GM23338 (cell line): ENCODE measurements at regions not wholly inside any gene's neighbourhood (a gene's known extent, or its start where the extent isn't known, plus 50 kb on each side); places are given as distances from the start of the nearest gene placed in this dataset.

ENCODE experiments used
- ATAC-seq: fragments of 200-7000 bp; cut with Tn5 transposase; 3 replicates; pipeline ENCODE4 v1.9.1; 2020
- DNase-seq: peaks from one replicate; pipeline ENCODE4 v3.0.0-alpha.2; 2015; ENCODE audit warnings: low spot score
- H2AFZ ChIP-seq: fragments of 200-600 bp; sonication (generic); 2 replicates; pipeline ENCODE4 v1.8.0; 2016; ENCODE audit warnings: antibody characterized with exemption, mild to moderate bottlenecking, moderate library complexity
- H3F3A ChIP-seq: fragments of 200-600 bp; sonication (generic); replicated peaks from 2 replicates; pipeline ENCODE4 v1.8.0; 2017; ENCODE audit warnings: antibody characterized with exemption, mixed run types, low read depth
- H3K27ac ChIP-seq: fragments of 200-600 bp; sonication (generic); 2 replicates; pipeline ENCODE4 v1.6.1; 2016; ENCODE audit warnings: low read depth
- H3K27me3 ChIP-seq: fragments of 200-600 bp; sonication (generic); 2 replicates; pipeline ENCODE4 v1.8.0; 2016; ENCODE audit warnings: mild to moderate bottlenecking, mixed run types, moderate library complexity; ENCODE audit not compliant: insufficient read depth
- H3K36me3 ChIP-seq: fragments of 200-600 bp; sonication (generic); 2 replicates; pipeline ENCODE4 v1.8.0; 2016; ENCODE audit warnings: mild to moderate bottlenecking; ENCODE audit not compliant: insufficient read depth
- H3K4me1 ChIP-seq: fragments of 200-600 bp; sonication (generic); 2 replicates; pipeline ENCODE4 v1.8.0; 2016; ENCODE audit warnings: mild to moderate bottlenecking, moderate library complexity; ENCODE audit not compliant: insufficient read depth
- H3K4me2 ChIP-seq: fragments of 200-600 bp; sonication (generic); 2 replicates; pipeline ENCODE4 v1.7.1; 2017; ENCODE audit warnings: mixed run types
- H3K4me3 ChIP-seq: fragments of 200-600 bp; sonication (generic); 2 replicates; pipeline ENCODE4 v1.6.1; 2016; ENCODE audit warnings: mixed run types
- H3K79me2 ChIP-seq: fragments of 200-600 bp; sonication (generic); replicated peaks from 2 replicates; pipeline ENCODE4 v1.8.0; 2017; ENCODE audit warnings: mild to moderate bottlenecking; ENCODE audit not compliant: insufficient read depth
- H3K9me2 ChIP-seq: fragments of 200-600 bp; sonication (generic); 2 replicates; pipeline ENCODE4 v1.8.0; 2017; ENCODE audit not compliant: insufficient read depth
- H4K20me1 ChIP-seq: fragments of 200-600 bp; sonication (generic); replicated peaks from 2 replicates; pipeline ENCODE4 v1.8.0; 2017; ENCODE audit warnings: mild to moderate bottlenecking; ENCODE audit not compliant: insufficient read depth
- H3K27ac Mint-ChIP-seq: 2 replicates; pipeline ENCODE4 v1.8.0; 2020; ENCODE audit warnings: inconsistent platforms, mild to moderate bottlenecking, moderate library complexity, mixed read lengths
- H3K27me3 Mint-ChIP-seq: 3 replicates; pipeline ENCODE4 v1.8.0; 2022; ENCODE audit warnings: low read depth, mild to moderate bottlenecking, moderate library complexity, mixed read lengths, inconsistent platforms; ENCODE audit not compliant: insufficient read depth, poor library complexity
- H3K36me3 Mint-ChIP-seq: 3 replicates; pipeline ENCODE4 v1.8.0; 2021; ENCODE audit warnings: low read depth, mild to moderate bottlenecking, inconsistent platforms, moderate library complexity, mixed read lengths
- H3K4me1 Mint-ChIP-seq: 3 replicates; pipeline ENCODE4 v1.8.0; 2020; ENCODE audit warnings: mild to moderate bottlenecking, inconsistent platforms, mixed read lengths
- H3K4me3 Mint-ChIP-seq: 3 replicates; pipeline ENCODE4 v1.8.0; 2021; ENCODE audit warnings: moderate library complexity, mild to moderate bottlenecking, inconsistent platforms, mixed read lengths
- H3K9me3 Mint-ChIP-seq: 3 replicates; pipeline ENCODE4 v1.8.0; 2020; ENCODE audit warnings: moderate library complexity, mild to moderate bottlenecking, inconsistent platforms, mixed read lengths
- CREB1 ChIP-seq: fragments of 250-450 bp; sonication (Bioruptor Pico); IDR thresholded peaks from 2 replicates; pipeline ENCODE4 v1.5.0; 2020; ENCODE audit warnings: low read depth, mild to moderate bottlenecking, moderate library complexity
- CTCF ChIP-seq, 2 experiments: fragments of 200-600 bp in 1 of 2; sonication (generic) in 1 of 2; conservative IDR thresholded peaks; 2 replicates each; pipeline versions ENCODE4 v1.5.1 to v1.6.1; 2016 to 2017; ENCODE audit warnings: antibody characterized with exemption in 2 of 2, low read depth in 2 of 2, mild to moderate bottlenecking in 2 of 2, moderate library complexity in 1 of 2
- EZH2 ChIP-seq: fragments of 200-600 bp; sonication (generic); IDR thresholded peaks from one replicate; pipeline ENCODE4 v1.8.0; 2017; ENCODE audit warnings: antibody characterized with exemption, mild to moderate bottlenecking, low read depth; ENCODE audit not compliant: unreplicated experiment
- EZH2phosphoT487 ChIP-seq: fragments of 200-600 bp; sonication (generic); IDR thresholded peaks from one replicate; pipeline ENCODE4 v1.8.1; 2018; ENCODE audit warnings: antibody characterized with exemption; ENCODE audit not compliant: unreplicated experiment
- JUNB ChIP-seq: IDR thresholded peaks from one replicate; pipeline ENCODE4 v1.6.1; 2016; ENCODE audit warnings: antibody characterized with exemption; ENCODE audit not compliant: unreplicated experiment
- NANOG ChIP-seq: IDR thresholded peaks from 2 replicates; pipeline ENCODE4 v1.6.1; 2016; ENCODE audit warnings: antibody characterized with exemption, borderline replicate concordance
- POLR2AphosphoS5 ChIP-seq: IDR thresholded peaks from 2 replicates; pipeline ENCODE4 v1.6.1; 2016; ENCODE audit warnings: antibody characterized with exemption, low read depth
- REST ChIP-seq: IDR thresholded peaks from one replicate; pipeline ENCODE4 v1.6.1; 2018; ENCODE audit warnings: antibody characterized with exemption; ENCODE audit not compliant: unreplicated experiment
- ZNF462 ChIP-seq: fragments of 250-450 bp; sonication (Bioruptor Pico); IDR thresholded peaks from 2 replicates; pipeline ENCODE4 v1.5.0; 2020; ENCODE audit warnings: mild to moderate bottlenecking, moderate library complexity
- TF ChIP-seq, protein P1 (sequence below): IDR thresholded peaks from 2 replicates; pipeline ENCODE4 v1.6.1; 2016; ENCODE audit warnings: antibody characterized with exemption

GRCh38 chrX:37906357-37906756 is 59.0 kb upstream of the DYNLT3 start (continued):
- TF ChIP-seq ZNF462 (CRISPR knock-in tag) (no peak), POLR2AphosphoS5 (no peak), CTCF (conservative IDR thresholded peaks at IDR 0.05; ENCODE audit: low read depth in 2 of 2) (no peak)

DNA sequence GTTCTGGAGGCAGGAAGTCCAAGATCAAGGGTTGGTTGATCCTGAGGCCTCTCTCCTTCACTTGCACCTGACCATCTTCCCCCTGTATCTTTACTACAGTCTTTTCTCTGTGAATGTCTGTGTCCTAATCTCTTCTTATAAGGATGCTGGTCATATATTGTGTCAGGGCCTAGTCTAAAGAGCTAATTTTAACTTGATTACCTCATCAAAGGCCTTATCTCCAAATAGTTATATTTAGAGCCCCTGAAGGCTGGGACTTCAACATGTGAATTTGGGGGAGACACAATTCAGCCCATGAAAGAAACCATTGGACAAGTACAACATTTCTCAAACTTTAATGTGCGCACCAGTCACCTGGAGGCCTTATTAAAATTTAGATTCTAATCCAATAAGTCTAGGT is 62.8 kb upstream of the DYNLT3 start:
- Mint-ChIP-seq H3K4me1 (no peaks in the 10 kb centered on the region; the same call in 1 of the 3 replicates), H3K4me3 (no peak overlapping the region), H3K36me3 (no peaks in the 10 kb centered on the region), H3K9me3 (no peaks in the 10 kb centered on the region), H3K27me3 (no peaks in the 10 kb centered on the region), H3K27ac (no peak overlapping the region)
- no peak overlapping the region for H3K27ac ChIP-seq
- H3K4me3 ChIP-seq = no peak overlapping the region
- no peaks in the 10 kb centered on the region for H3K79me2 ChIP-seq
- H4K20me1 ChIP-seq = no peaks in the 10 kb centered on the region
- peaks cover 12% of the 10 kb centered on the region for H3K27me3 ChIP-seq
- no peak overlapping the region for H3K4me2 ChIP-seq
- H3K4me1 ChIP-seq = no peaks in the 10 kb centered on the region
- no peak for ATAC-seq
- H3K36me3 ChIP-seq = no peaks in the 10 kb centered on the region
- H3F3A ChIP-seq = no peaks in the 10 kb centered on the region
- no peaks in the 10 kb centered on the region for H3K9me2 ChIP-seq
- H2AFZ ChIP-seq = no peak overlapping the region
- no peak for DNase-seq
- TF ChIP-seq REST = no peak
- no peak for TF ChIP-seq CREB1 (CRISPR knock-in tag)
- no peak for TF ChIP-seq CTCF (conservative IDR thresholded peaks at IDR 0.05; ENCODE audit: low read depth in 2 of 2)
- TF ChIP-seq, protein P1, sequence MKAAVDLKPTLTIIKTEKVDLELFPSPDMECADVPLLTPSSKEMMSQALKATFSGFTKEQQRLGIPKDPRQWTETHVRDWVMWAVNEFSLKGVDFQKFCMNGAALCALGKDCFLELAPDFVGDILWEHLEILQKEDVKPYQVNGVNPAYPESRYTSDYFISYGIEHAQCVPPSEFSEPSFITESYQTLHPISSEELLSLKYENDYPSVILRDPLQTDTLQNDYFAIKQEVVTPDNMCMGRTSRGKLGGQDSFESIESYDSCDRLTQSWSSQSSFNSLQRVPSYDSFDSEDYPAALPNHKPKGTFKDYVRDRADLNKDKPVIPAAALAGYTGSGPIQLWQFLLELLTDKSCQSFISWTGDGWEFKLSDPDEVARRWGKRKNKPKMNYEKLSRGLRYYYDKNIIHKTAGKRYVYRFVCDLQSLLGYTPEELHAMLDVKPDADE = no peak
- TF ChIP-seq POLR2AphosphoS5 = no peak
- TF ChIP-seq EZH2 = no peak
- no peak for TF ChIP-seq JUNB
- no peak for TF ChIP-seq EZH2phosphoT487
- TF ChIP-seq NANOG = no peak
